ENCODE measurements at regions not wholly inside any gene's neighbourhood (a gene's known extent, or its start where the extent isn't known, plus 50 kb on each side); places are given as distances from the start of the nearest gene placed in this dataset.

GRCh38 chr12:90064852-90065801 is 356.5 kb upstream of the ATP2B1 start:
- H3K4me1 ChIP-seq (ENCODE audit: control insufficient read depth in 2 of 2, insufficient read depth in 2 of 2, low read length in 1 of 2), result no peaks in the 10 kb centered on the region
- H3K27ac ChIP-seq (ENCODE audit: low read depth in 2 of 2, low read length in 1 of 2), result no peak overlapping the region
- H3K4me3 ChIP-seq (ENCODE audit: low read depth in 1 of 2, low read length in 2 of 2), result no peak overlapping the region
- no peaks in the 10 kb centered on the region for H3K36me3 ChIP-seq (ENCODE audit: control insufficient read depth in 2 of 2, insufficient read depth in 2 of 2, low read length in 1 of 2)
- WGBS, 2 donors, result 53 to 57% methylated on average over 4 of the region's 4 CpGs
- no peaks in the 10 kb centered on the region for H3K27me3 ChIP-seq (ENCODE audit: control insufficient read depth in 1 of 2, insufficient read depth in 2 of 2, low read length in 2 of 2)
- no peaks in the 10 kb centered on the region for H3K9me3 ChIP-seq (ENCODE audit: control insufficient read depth in 2 of 2, insufficient read depth in 1 of 2, low read depth in 1 of 2, low read length in 1 of 2)

- no peaks in the 10 kb centered on the region for H3K4me1 ChIP-seq (ENCODE audit: control insufficient read depth in 2 of 2, insufficient read depth in 2 of 2, low read length in 1 of 2)
- H3K27me3 ChIP-seq (ENCODE audit: control insufficient read depth in 1 of 2, insufficient read depth in 2 of 2, low read length in 2 of 2), result no peaks in the 10 kb centered on the region
- H3K36me3 ChIP-seq (ENCODE audit: control insufficient read depth in 2 of 2, insufficient read depth in 2 of 2, low read length in 1 of 2), result no peaks in the 10 kb centered on the region
- 79 to 87% methylated on average over 4 of the region's 4 CpGs for WGBS, 2 donors
- no peak overlapping the region for H3K4me3 ChIP-seq (ENCODE audit: low read depth in 1 of 2, low read length in 2 of 2)
- no peak overlapping the region for H3K27ac ChIP-seq (ENCODE audit: low read depth in 2 of 2, low read length in 1 of 2)
- no peaks in the 10 kb centered on the region for H3K9me3 ChIP-seq (ENCODE audit: control insufficient read depth in 2 of 2, insufficient read depth in 1 of 2, low read depth in 1 of 2, low read length in 1 of 2)
Observed at GRCh38 chr12:90062799-90063198, 354.2 kb upstream of the ATP2B1 start.

GRCh38 chr12:90061809-90062208 is 353.2 kb upstream of the ATP2B1 start:
- 89 to 97% methylated on average over 2 of the region's 2 CpGs for WGBS, 2 donors
- no peaks in the 10 kb centered on the region for H3K9me3 ChIP-seq (ENCODE audit: control insufficient read depth in 2 of 2, insufficient read depth in 1 of 2, low read depth in 1 of 2, low read length in 1 of 2)
- H3K4me1 ChIP-seq (ENCODE audit: control insufficient read depth in 2 of 2, insufficient read depth in 2 of 2, low read length in 1 of 2), result no peaks in the 10 kb centered on the region
- no peaks in the 10 kb centered on the region for H3K36me3 ChIP-seq (ENCODE audit: control insufficient read depth in 2 of 2, insufficient read depth in 2 of 2, low read length in 1 of 2)
- H3K27me3 ChIP-seq (ENCODE audit: control insufficient read depth in 1 of 2, insufficient read depth in 2 of 2, low read length in 2 of 2), result no peaks in the 10 kb centered on the region
- H3K27ac ChIP-seq (ENCODE audit: low read depth in 2 of 2, low read length in 1 of 2), result no peak overlapping the region
- H3K4me3 ChIP-seq (ENCODE audit: low read depth in 1 of 2, low read length in 2 of 2), result no peak overlapping the region

GRCh38 chr12:90060031-90060430 is 351.4 kb upstream of the ATP2B1 start:
- Histone ChIP-seq H3K4me3 (ENCODE audit: low read depth in 1 of 2, low read length in 2 of 2) (no peak overlapping the region), H3K27ac (ENCODE audit: low read depth in 2 of 2, low read length in 1 of 2) (no peak overlapping the region), H3K27me3 (ENCODE audit: control insufficient read depth in 1 of 2, insufficient read depth in 2 of 2, low read length in 2 of 2) (no peaks in the 10 kb centered on the region), H3K9me3 (ENCODE audit: control insufficient read depth in 2 of 2, insufficient read depth in 1 of 2, low read depth in 1 of 2, low read length in 1 of 2) (no peaks in the 10 kb centered on the region), H3K4me1 (ENCODE audit: control insufficient read depth in 2 of 2, insufficient read depth in 2 of 2, low read length in 1 of 2) (no peaks in the 10 kb centered on the region), H3K36me3 (ENCODE audit: control insufficient read depth in 2 of 2, insufficient read depth in 2 of 2, low read length in 1 of 2) (no peaks in the 10 kb centered on the region)
- 68 to 96% methylated on average over 1 of the region's 1 CpG for whole genome bisulfite sequencing, 2 donors

- WGBS, 2 donors, result 16 to 46% methylated on average over 1 of the region's 1 CpG
- no peaks in the 10 kb centered on the region for H3K9me3 ChIP-seq (ENCODE audit: control insufficient read depth in 2 of 2, insufficient read depth in 1 of 2, low read depth in 1 of 2, low read length in 1 of 2)
Observed at GRCh38 chr12:90058704-90059103, 350.1 kb upstream of the ATP2B1 start.

GRCh38 chr12:90055071-90055470 is 346.4 kb upstream of the ATP2B1 start:
- Histone ChIP-seq H3K27ac (ENCODE audit: low read depth in 2 of 2, low read length in 1 of 2) (no peak overlapping the region), H3K4me3 (ENCODE audit: low read depth in 1 of 2, low read length in 2 of 2) (no peak overlapping the region), H3K4me1 (ENCODE audit: control insufficient read depth in 2 of 2, insufficient read depth in 2 of 2, low read length in 1 of 2) (no peaks in the 10 kb centered on the region), H3K9me3 (ENCODE audit: control insufficient read depth in 2 of 2, insufficient read depth in 1 of 2, low read depth in 1 of 2, low read length in 1 of 2) (no peaks in the 10 kb centered on the region), H3K27me3 (ENCODE audit: control insufficient read depth in 1 of 2, insufficient read depth in 2 of 2, low read length in 2 of 2) (no peaks in the 10 kb centered on the region), H3K36me3 (ENCODE audit: control insufficient read depth in 2 of 2, insufficient read depth in 2 of 2, low read length in 1 of 2) (no peaks in the 10 kb centered on the region)
- WGBS, 2 donors, result 86 to 93% methylated on average over 1 of the region's 1 CpG

More at GRCh38 chr12:90058704-90059103, 350.1 kb upstream of the ATP2B1 start:
- no peak overlapping the region for H3K4me3 ChIP-seq (ENCODE audit: low read depth in 1 of 2, low read length in 2 of 2)
- H3K36me3 ChIP-seq (ENCODE audit: control insufficient read depth in 2 of 2, insufficient read depth in 2 of 2, low read length in 1 of 2), result no peaks in the 10 kb centered on the region
- no peak overlapping the region for H3K27ac ChIP-seq (ENCODE audit: low read depth in 2 of 2, low read length in 1 of 2)
- H3K4me1 ChIP-seq (ENCODE audit: control insufficient read depth in 2 of 2, insufficient read depth in 2 of 2, low read length in 1 of 2), result no peaks in the 10 kb centered on the region
- no peaks in the 10 kb centered on the region for H3K27me3 ChIP-seq (ENCODE audit: control insufficient read depth in 1 of 2, insufficient read depth in 2 of 2, low read length in 2 of 2)

- no peaks in the 10 kb centered on the region for H3K27me3 ChIP-seq (ENCODE audit: control insufficient read depth in 1 of 2, insufficient read depth in 2 of 2, low read length in 2 of 2)
Observed at GRCh38 chr12:90048918-90049317, 340.3 kb upstream of the ATP2B1 start.

GRCh38 chr12:90045559-90045958 is 336.9 kb upstream of the ATP2B1 start:
- no peak overlapping the region for H3K27ac ChIP-seq (ENCODE audit: low read depth in 2 of 2, low read length in 1 of 2)
- H3K36me3 ChIP-seq (ENCODE audit: control insufficient read depth in 2 of 2, insufficient read depth in 2 of 2, low read length in 1 of 2), result no peaks in the 10 kb centered on the region
- no peaks in the 10 kb centered on the region for H3K9me3 ChIP-seq (ENCODE audit: control insufficient read depth in 2 of 2, insufficient read depth in 1 of 2, low read depth in 1 of 2, low read length in 1 of 2)
- no peaks in the 10 kb centered on the region for H3K27me3 ChIP-seq (ENCODE audit: control insufficient read depth in 1 of 2, insufficient read depth in 2 of 2, low read length in 2 of 2)
- no peaks in the 10 kb centered on the region for H3K4me1 ChIP-seq (ENCODE audit: control insufficient read depth in 2 of 2, insufficient read depth in 2 of 2, low read length in 1 of 2)
- no peak overlapping the region for H3K4me3 ChIP-seq (ENCODE audit: low read depth in 1 of 2, low read length in 2 of 2)

More at GRCh38 chr12:90048918-90049317, 340.3 kb upstream of the ATP2B1 start:
- Histone ChIP-seq H3K36me3 (ENCODE audit: control insufficient read depth in 2 of 2, insufficient read depth in 2 of 2, low read length in 1 of 2) (no peaks in the 10 kb centered on the region), H3K4me3 (ENCODE audit: low read depth in 1 of 2, low read length in 2 of 2) (no peak overlapping the region), H3K9me3 (ENCODE audit: control insufficient read depth in 2 of 2, insufficient read depth in 1 of 2, low read depth in 1 of 2, low read length in 1 of 2) (no peaks in the 10 kb centered on the region), H3K27ac (ENCODE audit: low read depth in 2 of 2, low read length in 1 of 2) (no peak overlapping the region), H3K4me1 (ENCODE audit: control insufficient read depth in 2 of 2, insufficient read depth in 2 of 2, low read length in 1 of 2) (no peaks in the 10 kb centered on the region)

DNA sequence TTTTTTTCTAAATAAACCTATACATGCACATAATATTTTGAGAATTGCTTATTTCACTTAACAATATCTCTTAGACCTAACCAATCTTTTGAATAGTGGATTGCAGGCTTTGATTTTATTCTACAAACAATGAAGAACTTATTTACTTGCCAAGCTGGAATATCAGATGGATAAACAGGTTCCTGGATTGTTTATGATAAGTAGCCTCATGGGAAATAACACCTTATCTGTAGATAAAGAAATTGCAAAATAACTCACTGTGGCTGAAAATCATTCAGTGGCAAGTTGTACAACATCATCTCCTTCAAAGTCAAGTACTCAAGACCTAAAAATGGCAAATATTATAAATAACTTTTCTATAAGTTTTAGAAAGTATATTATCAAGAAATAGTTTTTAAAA is 335.4 kb upstream of the ATP2B1 start:
- Histone ChIP-seq H3K27me3 (ENCODE audit: control insufficient read depth in 1 of 2, insufficient read depth in 2 of 2, low read length in 2 of 2) (no peaks in the 10 kb centered on the region), H3K9me3 (ENCODE audit: control insufficient read depth in 2 of 2, insufficient read depth in 1 of 2, low read depth in 1 of 2, low read length in 1 of 2) (no peaks in the 10 kb centered on the region), H3K4me3 (ENCODE audit: low read depth in 1 of 2, low read length in 2 of 2) (no peak overlapping the region), H3K27ac (ENCODE audit: low read depth in 2 of 2, low read length in 1 of 2) (no peak overlapping the region), H3K36me3 (ENCODE audit: control insufficient read depth in 2 of 2, insufficient read depth in 2 of 2, low read length in 1 of 2) (no peaks in the 10 kb centered on the region), H3K4me1 (ENCODE audit: control insufficient read depth in 2 of 2, insufficient read depth in 2 of 2, low read length in 1 of 2) (no peaks in the 10 kb centered on the region)
